ENCODE measurements at regions not wholly inside any gene's neighbourhood (a gene's known extent, or its start where the extent isn't known, plus 50 kb on each side); places are given as distances from the start of the nearest gene placed in this dataset.

DNA sequence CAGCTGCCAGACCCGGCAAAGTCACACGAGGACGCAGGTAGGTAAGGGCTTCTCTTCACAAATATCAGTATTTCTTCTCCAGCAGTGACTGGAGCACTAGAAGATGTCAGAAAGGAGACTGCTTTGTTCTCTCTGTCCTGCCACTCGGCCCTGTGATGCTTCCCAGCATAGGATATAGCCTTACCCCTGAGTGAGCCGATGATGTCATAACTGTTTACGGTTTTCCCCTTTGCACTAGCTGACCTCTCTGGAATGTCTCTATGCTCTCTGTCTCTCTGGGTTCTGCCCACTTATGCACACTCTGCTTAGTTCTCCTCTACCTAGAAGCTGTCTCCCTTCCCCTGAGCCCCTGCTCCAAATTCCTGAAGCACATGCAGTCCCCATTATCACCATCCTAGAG is 167.5 kb upstream of the PODXL start:
- intact Hi-C loops (cut with micrococcal nuclease) (no loop called here), in situ Hi-C loops (cut with MboI; ENCODE audit: low sequenced_read_pairs) (no loop called here), dilution Hi-C loops (cut with HindIII; ENCODE audit: low sequenced_read_pairs, unreplicated experiment) (no loop called here)
- POLR2A ChIA-PET (ENCODE audit: unreplicated experiment): interaction anchor here (1.2 kb wide), 1 partner anchor 11 kb away, joined by 4 read pairs; no protein-coding TSS in a partner anchor
- no peak overlapping the region for H2AK5ac ChIP-seq (ENCODE audit: low read depth, low read length)
- H3K9me1 ChIP-seq (ENCODE audit: insufficient read depth, low read length): peaks cover under 1% of the 10 kb centered on the region; the same call in 1 of the 2 replicates
- no peaks in the 10 kb centered on the region for H3K9me3 ChIP-seq (ENCODE audit: control insufficient read depth, insufficient read depth, low read length)
- no peak overlapping the region for H2BK15ac ChIP-seq (ENCODE audit: low read depth, low read length)
- H3K79me1 ChIP-seq (ENCODE audit: low read depth in 1 of 2, low read length in 2 of 2): no peaks in the 10 kb centered on the region
- no peak overlapping the region for H3K9ac ChIP-seq (ENCODE audit: low read depth, low read length)
- H3K56ac ChIP-seq (ENCODE audit: extremely low read depth, insufficient read depth, low read length): no peak overlapping the region
- no peaks in the 10 kb centered on the region for H3K36me3 ChIP-seq (ENCODE audit: control insufficient read depth, insufficient read depth, low read length)
- no peaks in the 10 kb centered on the region; the same call in 1 of the 2 replicates for H3K27me3 ChIP-seq (ENCODE audit: control insufficient read depth, insufficient read depth, low read length)
- DNase-seq (peak; percentile 4), ATAC-seq (ENCODE audit: low read depth) (peak; percentile 62)
- H3K27ac ChIP-seq (ENCODE audit: insufficient read depth, low read length): no peak overlapping the region
- H3K4ac ChIP-seq (ENCODE audit: low read depth, low read length): no peak overlapping the region
- H4K8ac ChIP-seq (ENCODE audit: low read depth in 2 of 2, low read length in 2 of 2): no peak overlapping the region
- no peak overlapping the region for H2AFZ ChIP-seq (replicated peaks; ENCODE audit: low read length, poor library complexity)
- H4K91ac ChIP-seq (ENCODE audit: insufficient read depth, low read depth, low read length): no peak overlapping the region
- H3K14ac ChIP-seq (replicated peaks; ENCODE audit: low read depth, low read length): no peak overlapping the region
- H2AK9ac ChIP-seq (replicated peaks; ENCODE audit: low read depth, low read length, poor library complexity): no peak overlapping the region
- 20% methylated on average over 1 of the region's 6 CpGs; no CpG with 5 or more reads in 1 of the 2 experiments for WGBS, 2 experiments (ENCODE audit: extremely low coverage in 2 of 2, insufficient read length in 1 of 2)
- H3K4me1 ChIP-seq (ENCODE audit: control insufficient read depth, insufficient read depth, low read length): no peaks in the 10 kb centered on the region
- no peak overlapping the region for H2BK120ac ChIP-seq (ENCODE audit: low read depth, low read length)
- H2BK5ac ChIP-seq (ENCODE audit: low read depth, low read length, poor library complexity, severe bottlenecking): no peak overlapping the region
- no peak overlapping the region for H3K18ac ChIP-seq (ENCODE audit: low read depth, low read length)
- CTCF ChIA-PET: no interaction called here
- H4K5ac ChIP-seq (ENCODE audit: low read depth, low read length): no peak overlapping the region
- no TSS peak for BruUV-seq (replicated peaks)
- no peak for TF ChIP-seq MXI1 (IDR thresholded peaks at IDR 0.05; ENCODE audit: borderline replicate concordance, low read depth, low read length)
- no peak for TF ChIP-seq ELK1 (IDR thresholded peaks at IDR 0.05; ENCODE audit: borderline replicate concordance, low read depth, low read length)
- TF ChIP-seq BHLHE40 (IDR thresholded peaks at IDR 0.05; ENCODE audit: low read depth, low read length): no peak
- TF ChIP-seq CHD1 (IDR thresholded peaks at IDR 0.05; ENCODE audit: low read depth, low read length): no peak
- TF ChIP-seq, protein P1, sequence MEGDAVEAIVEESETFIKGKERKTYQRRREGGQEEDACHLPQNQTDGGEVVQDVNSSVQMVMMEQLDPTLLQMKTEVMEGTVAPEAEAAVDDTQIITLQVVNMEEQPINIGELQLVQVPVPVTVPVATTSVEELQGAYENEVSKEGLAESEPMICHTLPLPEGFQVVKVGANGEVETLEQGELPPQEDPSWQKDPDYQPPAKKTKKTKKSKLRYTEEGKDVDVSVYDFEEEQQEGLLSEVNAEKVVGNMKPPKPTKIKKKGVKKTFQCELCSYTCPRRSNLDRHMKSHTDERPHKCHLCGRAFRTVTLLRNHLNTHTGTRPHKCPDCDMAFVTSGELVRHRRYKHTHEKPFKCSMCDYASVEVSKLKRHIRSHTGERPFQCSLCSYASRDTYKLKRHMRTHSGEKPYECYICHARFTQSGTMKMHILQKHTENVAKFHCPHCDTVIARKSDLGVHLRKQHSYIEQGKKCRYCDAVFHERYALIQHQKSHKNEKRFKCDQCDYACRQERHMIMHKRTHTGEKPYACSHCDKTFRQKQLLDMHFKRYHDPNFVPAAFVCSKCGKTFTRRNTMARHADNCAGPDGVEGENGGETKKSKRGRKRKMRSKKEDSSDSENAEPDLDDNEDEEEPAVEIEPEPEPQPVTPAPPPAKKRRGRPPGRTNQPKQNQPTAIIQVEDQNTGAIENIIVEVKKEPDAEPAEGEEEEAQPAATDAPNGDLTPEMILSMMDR (conservative IDR thresholded peaks at IDR 0.05; ENCODE audit: low read depth, low read length): no peak
- no peak for TF ChIP-seq MAFK (IDR thresholded peaks at IDR 0.05; ENCODE audit: low read depth, low read length)
- TF ChIP-seq, protein P2, sequence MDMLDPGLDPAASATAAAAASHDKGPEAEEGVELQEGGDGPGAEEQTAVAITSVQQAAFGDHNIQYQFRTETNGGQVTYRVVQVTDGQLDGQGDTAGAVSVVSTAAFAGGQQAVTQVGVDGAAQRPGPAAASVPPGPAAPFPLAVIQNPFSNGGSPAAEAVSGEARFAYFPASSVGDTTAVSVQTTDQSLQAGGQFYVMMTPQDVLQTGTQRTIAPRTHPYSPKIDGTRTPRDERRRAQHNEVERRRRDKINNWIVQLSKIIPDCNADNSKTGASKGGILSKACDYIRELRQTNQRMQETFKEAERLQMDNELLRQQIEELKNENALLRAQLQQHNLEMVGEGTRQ (IDR thresholded peaks at IDR 0.05; ENCODE audit: low read depth, low read length): no peak
- no peak for TF ChIP-seq RCOR1 (IDR thresholded peaks at IDR 0.05; ENCODE audit: insufficient replicate concordance, low read length)
- no peak for TF ChIP-seq RAD21 (IDR thresholded peaks at IDR 0.05; ENCODE audit: low read length)
- no peak for TF ChIP-seq FOS (IDR thresholded peaks at IDR 0.05; ENCODE audit: low read depth, low read length)
- TF ChIP-seq MAZ (IDR thresholded peaks at IDR 0.05; ENCODE audit: borderline replicate concordance, low read depth, low read length): no peak
- no peak overlapping the region for H3K4me2 ChIP-seq (ENCODE audit: low read depth, low read length)
- H3K4me3 ChIP-seq (ENCODE audit: insufficient read depth, low read depth, low read length): no peak overlapping the region
- H2BK20ac ChIP-seq (ENCODE audit: low read depth, low read length): no peak overlapping the region
- no peaks in the 10 kb centered on the region for H4K20me1 ChIP-seq (ENCODE audit: insufficient read depth, low read length)
- no peak overlapping the region for H3K23ac ChIP-seq (ENCODE audit: low read depth, low read length)

Measured in IMR-90 (cell line).